Calu3 (cell line): ENCODE measurements at regions not wholly inside any gene's neighbourhood (a gene's known extent, or its start where the extent isn't known, plus 50 kb on each side); places are given as distances from the start of the nearest gene placed in this dataset.

Experiments
- BruUV-seq: library from RNA; stranded (reverse); fragments of 400-500 nt; replicated peaks from 2 replicates; lab custom pipeline; 2021; lab: Mats Ljungman, UMichigan
- CTCF ChIA-PET: fragments of 300-600 bp; sonication (Branson Sonifier 250); formaldehyde crosslinking; loops from one replicate; lab custom pipeline; 2022; ENCODE audit warnings: antibody characterized with exemption; lab: Charles Lee
- DNase-seq: peaks from one replicate; pipeline ENCODE4 v3.0.0; 2022
- H3K27ac Mint-ChIP-seq: one replicate; pipeline ENCODE4 v1.8.0; 2022; ENCODE audit warnings: mixed read lengths; ENCODE audit not compliant: unreplicated experiment
- H3K27me3 Mint-ChIP-seq: one replicate; pipeline ENCODE4 v1.8.0; 2022; ENCODE audit warnings: mixed read lengths; ENCODE audit not compliant: unreplicated experiment
- H3K36me3 Mint-ChIP-seq: one replicate; pipeline ENCODE4 v1.8.0; 2022; ENCODE audit warnings: mild to moderate bottlenecking, moderate library complexity, mixed read lengths; ENCODE audit not compliant: insufficient read depth, unreplicated experiment
- H3K4me1 Mint-ChIP-seq: one replicate; pipeline ENCODE4 v1.8.0; 2022; ENCODE audit warnings: mild to moderate bottlenecking, low read depth, mixed read lengths; ENCODE audit not compliant: unreplicated experiment
- H3K4me3 Mint-ChIP-seq: one replicate; pipeline ENCODE4 v1.8.0; 2022; ENCODE audit warnings: mild to moderate bottlenecking, low read depth, moderate library complexity, mixed read lengths; ENCODE audit not compliant: unreplicated experiment
- H3K9me3 Mint-ChIP-seq: one replicate; pipeline ENCODE4 v1.8.0; 2022; ENCODE audit warnings: low read depth, mixed read lengths; ENCODE audit not compliant: unreplicated experiment
- CTCF ChIP-seq: fragments of 200-600 bp; IDR thresholded peaks from one replicate; pipeline ENCODE4 v1.8.0; 2022; ENCODE audit warnings: antibody characterized with exemption; ENCODE audit not compliant: unreplicated experiment
- intact Hi-C: fragments of 100-400 bp; cut with micrococcal nuclease; formaldehyde crosslinking; loops from one replicate; pipeline ENCODE4 v1.10.0; 2022; ENCODE audit not compliant: unreplicated experiment

- CTCF ChIA-PET = no interaction called here
These were observed 119.6 kb downstream of the TOMM20 start for GRCh38 chr1:235009074-235009473.

GRCh38 chr1:235008239-235008638 is 120.4 kb downstream of the TOMM20 start:
- peaks cover 4% of the 10 kb centered on the region for H3K9me3 Mint-ChIP-seq
- TF ChIP-seq CTCF = no peak
- BruUV-seq = no TSS peak
- H3K27me3 Mint-ChIP-seq = no peaks in the 10 kb centered on the region
- H3K4me1 Mint-ChIP-seq = peaks cover 15% of the 10 kb centered on the region
- CTCF ChIA-PET = no interaction called here
- no peak overlapping the region for H3K27ac Mint-ChIP-seq
- intact Hi-C loops = no loop called here
- H3K36me3 Mint-ChIP-seq = peaks cover 6% of the 10 kb centered on the region
- DNase-seq = no peak
- no peak overlapping the region for H3K4me3 Mint-ChIP-seq

More at GRCh38 chr1:235009074-235009473, 119.6 kb downstream of the TOMM20 start:
- no peak overlapping the region for H3K4me3 Mint-ChIP-seq
- no TSS peak for BruUV-seq
- TF ChIP-seq CTCF = no peak
- no peak overlapping the region for H3K27ac Mint-ChIP-seq
- intact Hi-C loops = no loop called here
- no peaks in the 10 kb centered on the region for H3K27me3 Mint-ChIP-seq
- H3K36me3 Mint-ChIP-seq = peaks cover 6% of the 10 kb centered on the region
- no peak for DNase-seq
- H3K9me3 Mint-ChIP-seq = peaks cover 2% of the 10 kb centered on the region
- H3K4me1 Mint-ChIP-seq = peaks cover 15% of the 10 kb centered on the region

- BruUV-seq = no TSS peak
- no peaks in the 10 kb centered on the region for H3K27me3 Mint-ChIP-seq
- H3K4me3 Mint-ChIP-seq = no peak overlapping the region
- CTCF ChIA-PET = no interaction called here
- no peak overlapping the region for H3K27ac Mint-ChIP-seq
- H3K4me1 Mint-ChIP-seq = peaks cover 10% of the 10 kb centered on the region
- DNase-seq = no peak
- no peak for TF ChIP-seq CTCF
- H3K9me3 Mint-ChIP-seq = peaks cover 4% of the 10 kb centered on the region
- peaks cover 6% of the 10 kb centered on the region for H3K36me3 Mint-ChIP-seq
- intact Hi-C loops = no loop called here
These were observed 121.8 kb downstream of the TOMM20 start for GRCh38 chr1:235006816-235007215.

GRCh38 chr1:235006132-235006721 is 122.4 kb downstream of the TOMM20 start:
- Mint-ChIP-seq H3K36me3 (no peaks in the 10 kb centered on the region), H3K9me3 (peaks cover 4% of the 10 kb centered on the region), H3K27me3 (no peaks in the 10 kb centered on the region), H3K27ac (no peak overlapping the region), H3K4me1 (peaks cover 4% of the 10 kb centered on the region), H3K4me3 (no peak overlapping the region)
- CTCF ChIA-PET = no interaction called here
- no peak for DNase-seq
- intact Hi-C loops = no loop called here
- TF ChIP-seq CTCF = no peak
- no TSS peak for BruUV-seq
